MM.1S (cell line): ENCODE measurements at regions not wholly inside any gene's neighbourhood (a gene's known extent, or its start where the extent isn't known, plus 50 kb on each side); places are given as distances from the start of the nearest gene placed in this dataset.

Experiments
- DNase-seq: peaks from one replicate; pipeline ENCODE4 v3.0.0-alpha.2; 2015
- H2AFZ ChIP-seq: fragments of 300-600 bp; sonication (generic); 2 replicates; pipeline ENCODE4 v1.6.0; 2016; ENCODE audit warnings: antibody characterized with exemption, low read length
- H3F3A ChIP-seq: fragments of 300-600 bp; sonication (generic); 2 replicates; pipeline ENCODE4 v1.6.1; 2016; ENCODE audit warnings: mild to moderate bottlenecking, antibody characterized with exemption, low read length, moderate library complexity, mixed read lengths; ENCODE audit not compliant: insufficient read depth
- H3K27ac ChIP-seq: fragments of 300-600 bp; sonication (generic); 2 replicates; pipeline ENCODE4 v1.5.1; 2016; ENCODE audit warnings: mild to moderate bottlenecking, low read length
- H3K27me3 ChIP-seq: fragments of 300-600 bp; sonication (generic); replicated peaks from 2 replicates; pipeline ENCODE4 v1.6.0; 2016; ENCODE audit warnings: low read length; ENCODE audit not compliant: insufficient read depth
- H3K36me3 ChIP-seq: fragments of 300-600 bp; sonication (generic); replicated peaks from 2 replicates; pipeline ENCODE4 v1.6.1; 2016; ENCODE audit warnings: mild to moderate bottlenecking, low read length, mixed read lengths; ENCODE audit not compliant: insufficient read depth
- H3K4me1 ChIP-seq: fragments of 300-600 bp; sonication (generic); 2 replicates; pipeline ENCODE4 v1.6.1; 2016; ENCODE audit warnings: low read length, mixed read lengths
- H3K4me2 ChIP-seq: fragments of 300-600 bp; sonication (generic); 2 replicates; pipeline ENCODE4 v1.6.0; 2016; ENCODE audit warnings: low read depth, low read length
- H3K4me3 ChIP-seq: fragments of 300-600 bp; sonication (generic); 2 replicates; pipeline ENCODE4 v1.5.1; 2016; ENCODE audit warnings: low read length, mixed read lengths
- H3K79me2 ChIP-seq: fragments of 300-600 bp; sonication (generic); 2 replicates; pipeline ENCODE4 v1.6.1; 2016; ENCODE audit warnings: mixed run types, low read length, mixed read lengths
- H3K9ac ChIP-seq: fragments of 300-600 bp; sonication (generic); 2 replicates; pipeline ENCODE4 v1.6.1; 2016; ENCODE audit warnings: low read length, mixed read lengths
- H3K9me2 ChIP-seq: fragments of 300-600 bp; sonication (generic); replicated peaks from 2 replicates; pipeline ENCODE4 v1.6.1; 2016; ENCODE audit warnings: mild to moderate bottlenecking, low read length, mixed read lengths; ENCODE audit not compliant: insufficient read depth
- H3K9me3 ChIP-seq: fragments of 300-600 bp; sonication (generic); replicated peaks from 2 replicates; pipeline ENCODE4 v1.6.1; 2016; ENCODE audit warnings: mild to moderate bottlenecking, low read length, mixed read lengths; ENCODE audit not compliant: insufficient read depth
- H4K20me1 ChIP-seq: fragments of 300-600 bp; sonication (generic); 2 replicates; pipeline ENCODE4 v1.6.1; 2016; ENCODE audit warnings: mild to moderate bottlenecking, low read length, moderate library complexity, mixed read lengths; ENCODE audit not compliant: insufficient read depth
- EZH2 ChIP-seq: fragments of 300-600 bp; sonication (generic); optimal IDR thresholded peaks from 2 replicates; pipeline ENCODE3; 2017; ENCODE audit warnings: low read depth, mild to moderate bottlenecking, antibody characterized with exemption, low read length, mixed read lengths
- EZH2phosphoT487 ChIP-seq: fragments of 300-600 bp; sonication (generic); IDR thresholded peaks from 2 replicates; pipeline ENCODE4 v1.6.1; 2018; ENCODE audit warnings: antibody characterized with exemption, low read length
- TF ChIP-seq, protein P1 (sequence below): fragments of 300-600 bp; sonication (generic); IDR thresholded peaks from 2 replicates; pipeline ENCODE4 v1.5.1; 2016; ENCODE audit warnings: antibody characterized with exemption, low read length, mixed read lengths

DNA sequence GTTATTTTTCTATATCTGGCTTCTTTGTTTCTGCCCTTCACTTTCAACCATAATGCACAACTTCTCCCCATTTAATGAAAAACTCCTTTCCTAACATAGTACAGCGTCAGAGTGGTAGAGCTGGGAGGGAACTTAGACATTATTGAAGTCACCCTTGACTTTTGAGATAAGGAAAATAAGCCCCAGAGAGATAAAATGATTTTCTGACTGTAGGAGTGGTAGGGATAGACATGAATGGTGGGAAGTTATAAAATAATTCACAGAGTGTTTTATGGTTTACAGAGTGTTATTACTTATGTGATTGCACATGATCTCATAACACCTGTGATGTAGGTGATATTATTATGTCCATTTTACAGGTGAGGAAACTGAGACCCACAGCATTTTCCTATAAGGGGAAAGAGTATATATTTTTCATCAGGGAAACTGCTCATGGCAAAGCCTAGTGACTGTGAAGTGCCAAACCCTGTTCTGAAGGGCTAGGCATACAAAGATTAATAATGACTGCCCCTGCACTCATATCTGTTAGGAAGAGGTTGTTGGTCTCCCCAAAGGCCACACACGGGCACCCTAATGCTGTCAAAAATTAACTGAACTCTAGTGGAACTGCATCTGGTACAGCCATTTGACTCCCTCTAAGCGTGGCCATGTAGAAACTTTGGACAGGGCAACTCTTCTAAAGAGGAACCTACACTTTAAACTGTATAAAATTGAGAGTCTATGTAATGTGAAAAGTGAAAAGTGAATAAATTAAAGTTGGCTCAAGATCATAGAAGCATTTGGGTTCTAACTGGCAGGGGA is 61.1 kb upstream of the PICALM start:
- Histone ChIP-seq H3K27ac (no peak overlapping the region), H3K36me3 (no peaks in the 10 kb centered on the region), H4K20me1 (no peaks in the 10 kb centered on the region), H3K9ac (no peak overlapping the region), H3K4me3 (no peak overlapping the region), H3K4me1 (no peaks in the 10 kb centered on the region), H3K79me2 (no peaks in the 10 kb centered on the region), H3K9me2 (no peaks in the 10 kb centered on the region), H3F3A (no peaks in the 10 kb centered on the region), H3K9me3 (no peaks in the 10 kb centered on the region), H3K4me2 (no peak overlapping the region), H2AFZ (no peak overlapping the region), H3K27me3 (no peaks in the 10 kb centered on the region)
- DNase-seq: no peak
- TF ChIP-seq, protein P1, sequence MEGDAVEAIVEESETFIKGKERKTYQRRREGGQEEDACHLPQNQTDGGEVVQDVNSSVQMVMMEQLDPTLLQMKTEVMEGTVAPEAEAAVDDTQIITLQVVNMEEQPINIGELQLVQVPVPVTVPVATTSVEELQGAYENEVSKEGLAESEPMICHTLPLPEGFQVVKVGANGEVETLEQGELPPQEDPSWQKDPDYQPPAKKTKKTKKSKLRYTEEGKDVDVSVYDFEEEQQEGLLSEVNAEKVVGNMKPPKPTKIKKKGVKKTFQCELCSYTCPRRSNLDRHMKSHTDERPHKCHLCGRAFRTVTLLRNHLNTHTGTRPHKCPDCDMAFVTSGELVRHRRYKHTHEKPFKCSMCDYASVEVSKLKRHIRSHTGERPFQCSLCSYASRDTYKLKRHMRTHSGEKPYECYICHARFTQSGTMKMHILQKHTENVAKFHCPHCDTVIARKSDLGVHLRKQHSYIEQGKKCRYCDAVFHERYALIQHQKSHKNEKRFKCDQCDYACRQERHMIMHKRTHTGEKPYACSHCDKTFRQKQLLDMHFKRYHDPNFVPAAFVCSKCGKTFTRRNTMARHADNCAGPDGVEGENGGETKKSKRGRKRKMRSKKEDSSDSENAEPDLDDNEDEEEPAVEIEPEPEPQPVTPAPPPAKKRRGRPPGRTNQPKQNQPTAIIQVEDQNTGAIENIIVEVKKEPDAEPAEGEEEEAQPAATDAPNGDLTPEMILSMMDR: no peak
- TF ChIP-seq EZH2: no peak
- no peak for TF ChIP-seq EZH2phosphoT487

DNA sequence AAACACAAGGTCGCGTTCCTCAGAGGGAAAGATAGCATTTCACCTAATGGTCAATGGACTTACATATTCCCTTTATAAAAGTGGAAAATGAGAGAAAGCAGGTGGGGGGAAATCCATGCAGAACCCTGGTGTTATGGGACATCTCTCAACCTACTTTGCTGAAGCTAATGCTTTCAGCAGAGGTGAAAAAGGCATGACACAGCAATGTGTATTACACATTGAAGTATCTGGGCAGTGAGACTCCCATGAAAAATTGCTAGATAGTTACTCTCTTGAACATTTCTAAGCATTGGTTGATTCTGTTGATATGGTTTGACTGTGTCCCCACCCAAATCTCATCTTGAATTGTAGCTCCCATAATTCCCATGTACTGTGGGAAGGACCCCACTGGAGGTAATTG is 60.0 kb upstream of the PICALM start:
- peaks cover 5% of the 10 kb centered on the region for H3K4me1 ChIP-seq
- H3K4me3 ChIP-seq: no peak overlapping the region
- no peak overlapping the region for H2AFZ ChIP-seq
- H3K9me2 ChIP-seq: no peaks in the 10 kb centered on the region
- no peaks in the 10 kb centered on the region for H3K36me3 ChIP-seq
- H3K79me2 ChIP-seq: no peaks in the 10 kb centered on the region
- H3K9me3 ChIP-seq: no peaks in the 10 kb centered on the region
- no peak overlapping the region for H3K4me2 ChIP-seq
- no peaks in the 10 kb centered on the region for H4K20me1 ChIP-seq
- DNase-seq: no peak
- H3K9ac ChIP-seq: no peak overlapping the region
- no peaks in the 10 kb centered on the region for H3F3A ChIP-seq
- no peaks in the 10 kb centered on the region for H3K27me3 ChIP-seq
- TF ChIP-seq, protein P1: no peak
- no peak for TF ChIP-seq EZH2phosphoT487
- TF ChIP-seq EZH2: no peak
- H3K27ac ChIP-seq: no peak overlapping the region

DNA sequence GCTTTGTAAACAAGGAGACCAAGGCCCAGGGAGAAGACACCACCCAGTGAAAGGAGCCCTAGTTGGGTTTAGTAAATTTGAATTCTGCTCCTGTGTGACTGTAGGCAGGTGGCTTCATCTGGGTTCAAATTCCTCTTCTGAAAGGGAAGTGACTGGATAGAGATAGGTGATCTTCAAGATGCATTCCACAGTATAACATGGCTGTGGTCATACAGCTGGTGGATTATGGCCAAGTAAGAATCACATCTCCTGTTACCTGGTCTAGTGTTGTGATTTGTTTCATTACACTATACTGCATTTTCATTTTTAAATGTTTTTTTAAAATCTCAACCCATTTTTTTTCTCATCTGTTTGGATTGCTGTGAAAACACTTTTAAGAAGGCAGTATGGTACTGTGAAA is 58.0 kb upstream of the PICALM start:
- no peaks in the 10 kb centered on the region for H3K36me3 ChIP-seq
- H3K9me3 ChIP-seq: no peaks in the 10 kb centered on the region
- H3K9me2 ChIP-seq: no peaks in the 10 kb centered on the region
- H3F3A ChIP-seq: no peaks in the 10 kb centered on the region
- no peak overlapping the region for H3K4me2 ChIP-seq
- H3K27ac ChIP-seq: no peak overlapping the region
- H2AFZ ChIP-seq: no peak overlapping the region
- no peaks in the 10 kb centered on the region for H3K27me3 ChIP-seq
- H3K9ac ChIP-seq: no peak overlapping the region
- no peaks in the 10 kb centered on the region for H3K79me2 ChIP-seq
- TF ChIP-seq EZH2 (no peak), EZH2phosphoT487 (no peak)
- TF ChIP-seq, protein P1: no peak
- no peak for DNase-seq
- H4K20me1 ChIP-seq: no peaks in the 10 kb centered on the region
- H3K4me3 ChIP-seq: no peak overlapping the region
- peaks cover 16% of the 10 kb centered on the region for H3K4me1 ChIP-seq
